Fibroblast of pulmonary artery (primary cell): ENCODE measurements at regions not wholly inside any gene's neighbourhood (a gene's known extent, or its start where the extent isn't known, plus 50 kb on each side); places are given as distances from the start of the nearest gene placed in this dataset.

Experiments used
- DNase-seq: peaks from one replicate; pipeline ENCODE4 v3.0.0-alpha.2; 2010; ENCODE audit warnings: low read depth
- H3K4me3 ChIP-seq: replicated peaks from 2 replicates; pipeline ENCODE4 v1.5.1; 2011; ENCODE audit warnings: low read depth, mild to moderate bottlenecking, control low read depth, low read length, moderate library complexity
- CTCF ChIP-seq: IDR thresholded peaks from 2 replicates; pipeline ENCODE4 v1.5.1; 2011; ENCODE audit warnings: mild to moderate bottlenecking, control low read depth, low read length, inconsistent platforms; ENCODE audit errors: missing control alignments

GRCh38 chr5:112018846-112019245 is 261.9 kb upstream of the NREP start:
- TF ChIP-seq CTCF: no peak
- no peak for DNase-seq
- no peak overlapping the region for H3K4me3 ChIP-seq

GRCh38 chr5:112016980-112017379 is 260.0 kb upstream of the NREP start:
- no peak for TF ChIP-seq CTCF
- no peak for DNase-seq
- H3K4me3 ChIP-seq: no peak overlapping the region

- H3K4me3 ChIP-seq: no peak overlapping the region
- TF ChIP-seq CTCF: no peak
- DNase-seq: no peak
Measured at GRCh38 chr5:112014783-112015395, 257.9 kb upstream of the NREP start.

- TF ChIP-seq CTCF: no peak
- H3K4me3 ChIP-seq: no peak overlapping the region
- DNase-seq: no peak
Measured at GRCh38 chr5:112013660-112014059, 256.7 kb upstream of the NREP start.

- no peak for TF ChIP-seq CTCF
- peak; percentile 69 for DNase-seq
- H3K4me3 ChIP-seq: no peak overlapping the region
Measured at GRCh38 chr5:112012104-112012503, 255.1 kb upstream of the NREP start.

GRCh38 chr5:112010475-112010874 is 253.5 kb upstream of the NREP start:
- TF ChIP-seq CTCF: no peak
- no peak for DNase-seq
- H3K4me3 ChIP-seq: no peak overlapping the region

- DNase-seq: peak; percentile 90
- no peak for TF ChIP-seq CTCF
- no peak overlapping the region for H3K4me3 ChIP-seq
Measured at GRCh38 chr5:112006721-112007120, 249.7 kb upstream of the NREP start.
